Endodermal cell (in vitro differentiated cells): ENCODE measurements at regions not wholly inside any gene's neighbourhood (a gene's known extent, or its start where the extent isn't known, plus 50 kb on each side); places are given as distances from the start of the nearest gene placed in this dataset.

Source experiments
- DNase-seq: peaks from one replicate; pipeline ENCODE4 v3.0.0-alpha.2; 2017
- H3K27ac ChIP-seq: 2 replicates; pipeline ENCODE4 v1.5.1; 2013; ENCODE audit warnings: mild to moderate bottlenecking, low read depth, low read length, moderate library complexity
- H3K27me3 ChIP-seq: 2 replicates; pipeline ENCODE4 v1.6.1; 2013; ENCODE audit warnings: mild to moderate bottlenecking, low read length, moderate library complexity; ENCODE audit not compliant: insufficient read depth, control insufficient read depth, poor library complexity, severe bottlenecking
- H3K36me3 ChIP-seq: 2 replicates; pipeline ENCODE4 v1.7.0; 2013; ENCODE audit warnings: mild to moderate bottlenecking, low read length, moderate library complexity; ENCODE audit not compliant: control insufficient read depth, insufficient read depth
- H3K4me1 ChIP-seq: one replicate; pipeline ENCODE4 v1.7.0; 2013; ENCODE audit warnings: low read length; ENCODE audit not compliant: control insufficient read depth, insufficient read depth
- H3K4me3 ChIP-seq: 2 replicates; pipeline ENCODE4 v1.5.1; 2013; ENCODE audit warnings: mild to moderate bottlenecking, low read length, moderate library complexity
- H3K9ac ChIP-seq: 2 replicates; pipeline ENCODE4 v1.6.1; 2013; ENCODE audit warnings: mild to moderate bottlenecking, low read length, moderate library complexity; ENCODE audit not compliant: poor library complexity, severe bottlenecking; ENCODE audit errors: extremely low read depth
- H3K9me3 ChIP-seq: 2 replicates; pipeline ENCODE4 v1.6.1; 2013; ENCODE audit warnings: mild to moderate bottlenecking, low read length, moderate library complexity; ENCODE audit not compliant: control insufficient read depth
- H3K27ac Mint-ChIP-seq: 2 replicates; pipeline ENCODE4 v1.8.0; 2020; ENCODE audit warnings: mixed read lengths
- H3K27me3 Mint-ChIP-seq: 2 replicates; pipeline ENCODE4 v1.8.0; 2021; ENCODE audit warnings: mild to moderate bottlenecking, mixed read lengths; ENCODE audit not compliant: insufficient read depth
- H3K36me3 Mint-ChIP-seq: 2 replicates; pipeline ENCODE4 v1.8.0; 2020; ENCODE audit warnings: low read depth, mixed read lengths
- H3K4me1 Mint-ChIP-seq: 2 replicates; pipeline ENCODE4 v1.8.0; 2020; ENCODE audit warnings: mixed read lengths
- H3K4me3 Mint-ChIP-seq: 2 replicates; pipeline ENCODE4 v1.8.0; 2020; ENCODE audit warnings: mild to moderate bottlenecking, moderate library complexity, mixed read lengths
- H3K9me3 Mint-ChIP-seq: 2 replicates; pipeline ENCODE4 v1.8.0; 2020; ENCODE audit warnings: mild to moderate bottlenecking, mixed read lengths
- CTCF ChIP-seq: fragments of 200-600 bp; sonication (generic); conservative IDR thresholded peaks from 2 replicates; pipeline ENCODE4 v1.5.0; 2021; ENCODE audit warnings: antibody characterized with exemption, mild to moderate bottlenecking
- WGBS, 2 experiments: methylation state at CpG; one replicate each; pipeline versions ENCODE4 v1.1.5 to v1.1.7; 2013; ENCODE audit warnings: missing lambda C conversion rate in 2 of 2, mixed read lengths in 1 of 2; ENCODE audit not compliant: insufficient coverage in 1 of 2, insufficient read length in 1 of 2; 5-methylcytosine and 5-hydroxymethylcytosine counted together

DNA sequence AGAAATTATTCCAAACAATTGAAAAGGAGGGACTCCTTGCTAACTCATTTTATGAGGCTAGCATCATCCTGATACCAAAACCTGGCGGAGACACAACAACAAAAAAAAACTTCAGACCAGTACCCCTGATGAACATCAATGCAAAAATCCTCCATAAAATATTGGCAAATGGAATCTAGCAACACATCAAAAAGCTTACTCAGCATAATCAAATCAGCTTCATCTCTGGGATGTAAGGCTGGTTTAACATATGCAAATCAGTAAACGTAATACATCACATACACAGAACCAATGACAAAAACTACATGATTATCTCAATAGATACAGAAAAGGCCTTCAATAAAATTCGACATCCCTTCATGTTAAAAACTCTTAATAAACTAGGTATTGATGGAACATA is 440.1 kb downstream of the NUF2 start:
- peaks cover 33% of the 10 kb centered on the region for H3K9me3 Mint-ChIP-seq
- no peak overlapping the region for H3K27ac Mint-ChIP-seq
- TF ChIP-seq CTCF, result no peak
- peaks cover 7% of the 10 kb centered on the region for H3K9me3 ChIP-seq
- no peaks in the 10 kb centered on the region for H3K4me1 ChIP-seq
- no peaks in the 10 kb centered on the region for H3K27me3 Mint-ChIP-seq
- no peak overlapping the region for H3K4me3 ChIP-seq
- no peak overlapping the region for H3K4me3 Mint-ChIP-seq
- H3K36me3 Mint-ChIP-seq, result peaks cover 12% of the 10 kb centered on the region
- DNase-seq, result no peak
- H3K27ac ChIP-seq, result no peak overlapping the region
- H3K4me1 Mint-ChIP-seq, result no peaks in the 10 kb centered on the region
- no peak overlapping the region for H3K9ac ChIP-seq
- WGBS, 2 experiments, result 68% methylated on average over 2 of the region's 3 CpGs; no CpG with 5 or more reads in 1 of the 2 experiments
- H3K36me3 ChIP-seq, result no peaks in the 10 kb centered on the region
- H3K27me3 ChIP-seq, result no peaks in the 10 kb centered on the region

- no peak overlapping the region for H3K4me3 Mint-ChIP-seq
- DNase-seq, result no peak
- Histone ChIP-seq H3K9me3 (no peaks in the 10 kb centered on the region), H3K27me3 (no peaks in the 10 kb centered on the region), H3K27ac (no peak overlapping the region), H3K4me1 (peaks cover 14% of the 10 kb centered on the region), H3K9ac (no peak overlapping the region), H3K36me3 (no peaks in the 10 kb centered on the region), H3K4me3 (no peak overlapping the region)
- WGBS, 2 experiments, result 85% methylated on average over 5 to 7 of the region's 7 CpGs
- peaks cover 2% of the 10 kb centered on the region for H3K36me3 Mint-ChIP-seq
- H3K27me3 Mint-ChIP-seq, result no peaks in the 10 kb centered on the region
- no peak for TF ChIP-seq CTCF
- H3K9me3 Mint-ChIP-seq, result peaks cover 8% of the 10 kb centered on the region
- no peak overlapping the region for H3K27ac Mint-ChIP-seq
- H3K4me1 Mint-ChIP-seq, result peaks cover 14% of the 10 kb centered on the region
Measured at GRCh38 chr1:163766257-163766918, 444.6 kb downstream of the NUF2 start.

GRCh38 chr1:163768576-163768975 is 446.8 kb downstream of the NUF2 start:
- DNase-seq, result no peak
- no peak for TF ChIP-seq CTCF
- Histone ChIP-seq H3K36me3 (no peaks in the 10 kb centered on the region), H3K27me3 (no peaks in the 10 kb centered on the region), H3K9ac (no peak overlapping the region), H3K27ac (no peak overlapping the region), H3K9me3 (no peaks in the 10 kb centered on the region), H3K4me3 (no peak overlapping the region), H3K4me1 (peaks cover 14% of the 10 kb centered on the region)
- H3K9me3 Mint-ChIP-seq, result peaks cover 3% of the 10 kb centered on the region
- H3K36me3 Mint-ChIP-seq, result peaks cover 2% of the 10 kb centered on the region
- H3K27me3 Mint-ChIP-seq, result no peaks in the 10 kb centered on the region
- H3K27ac Mint-ChIP-seq, result no peak overlapping the region
- H3K4me3 Mint-ChIP-seq, result no peak overlapping the region
- WGBS, 2 experiments, result 96 to 100% methylated on average over 4 to 5 of the region's 5 CpGs
- peaks cover 14% of the 10 kb centered on the region for H3K4me1 Mint-ChIP-seq
